Germinal center (tissue), 1 donor: ENCODE measurements at regions not wholly inside any gene's neighbourhood (a gene's known extent, or its start where the extent isn't known, plus 50 kb on each side); places are given as distances from the start of the nearest gene placed in this dataset.

Experiments
- DNase-seq: peaks from one replicate; pipeline ENCODE4 v3.0.0; 2012; ENCODE audit warnings: mixed read lengths, low spot score

- no peak for DNase-seq
Observed at GRCh38 chr5:6195711-6196358, 182.5 kb downstream of the MED10 start.

GRCh38 chr5:6194906-6195612, 183.3 kb downstream of the MED10 start:
- DNase-seq: no peak

GRCh38 chr5:6194261-6194875, 184.0 kb downstream of the MED10 start:
- no peak for DNase-seq

- DNase-seq: no peak
Observed at GRCh38 chr5:6193310-6193709, 185.0 kb downstream of the MED10 start.

GRCh38 chr5:6190838-6191237, 187.5 kb downstream of the MED10 start:
- no peak for DNase-seq

- DNase-seq: no peak
Observed at GRCh38 chr5:6188976-6189375, 189.4 kb downstream of the MED10 start.

GRCh38 chr5:6188344-6188743, 190.0 kb downstream of the MED10 start:
- DNase-seq: peak; percentile 59

- no peak for DNase-seq
Observed at GRCh38 chr5:6187501-6187900, 190.8 kb downstream of the MED10 start.

GRCh38 chr5:6185574-6185973, 192.8 kb downstream of the MED10 start:
- DNase-seq: no peak

GRCh38 chr5:6184481-6184880, 193.9 kb downstream of the MED10 start:
- DNase-seq: no peak

- DNase-seq: no peak
Observed at GRCh38 chr5:6183391-6184390, 194.7 kb downstream of the MED10 start.

GRCh38 chr5:6182271-6182815, 196.0 kb downstream of the MED10 start:
- DNase-seq: no peak

GRCh38 chr5:6181871-6182270, 196.5 kb downstream of the MED10 start:
- DNase-seq: no peak

GRCh38 chr5:6181147-6181729, 197.1 kb downstream of the MED10 start:
- no peak for DNase-seq

GRCh38 chr5:6180231-6180872, 198.0 kb downstream of the MED10 start:
- DNase-seq: no peak

GRCh38 chr5:6178846-6179532, 199.4 kb downstream of the MED10 start:
- no peak for DNase-seq

- no peak for DNase-seq
Observed at GRCh38 chr5:6177926-6178325, 200.4 kb downstream of the MED10 start.

GRCh38 chr5:6176102-6176693, 202.1 kb downstream of the MED10 start:
- DNase-seq: no peak

GRCh38 chr5:6175172-6175854, 203.0 kb downstream of the MED10 start:
- DNase-seq: no peak
